MM.1S (cell line): ENCODE measurements at regions not wholly inside any gene's neighbourhood (a gene's known extent, or its start where the extent isn't known, plus 50 kb on each side); places are given as distances from the start of the nearest gene placed in this dataset.
"Not testable (repeated sequence)": the region's sequence is repeated elsewhere in the genome, so short reads cannot be mapped to it uniquely, and the experiment has no call there.

Experiments
- DNase-seq: peaks from one replicate; pipeline ENCODE4 v3.0.0-alpha.2; 2015
- H2AFZ ChIP-seq: fragments of 300-600 bp; sonication (generic); 2 replicates; pipeline ENCODE4 v1.6.0; 2016; ENCODE audit warnings: antibody characterized with exemption, low read length
- H3F3A ChIP-seq: fragments of 300-600 bp; sonication (generic); 2 replicates; pipeline ENCODE4 v1.6.1; 2016; ENCODE audit warnings: mild to moderate bottlenecking, antibody characterized with exemption, low read length, moderate library complexity, mixed read lengths; ENCODE audit not compliant: insufficient read depth
- H3K27ac ChIP-seq: fragments of 300-600 bp; sonication (generic); 2 replicates; pipeline ENCODE4 v1.5.1; 2016; ENCODE audit warnings: mild to moderate bottlenecking, low read length
- H3K27me3 ChIP-seq: fragments of 300-600 bp; sonication (generic); replicated peaks from 2 replicates; pipeline ENCODE4 v1.6.0; 2016; ENCODE audit warnings: low read length; ENCODE audit not compliant: insufficient read depth
- H3K36me3 ChIP-seq: fragments of 300-600 bp; sonication (generic); replicated peaks from 2 replicates; pipeline ENCODE4 v1.6.1; 2016; ENCODE audit warnings: mild to moderate bottlenecking, low read length, mixed read lengths; ENCODE audit not compliant: insufficient read depth
- H3K4me1 ChIP-seq: fragments of 300-600 bp; sonication (generic); 2 replicates; pipeline ENCODE4 v1.6.1; 2016; ENCODE audit warnings: low read length, mixed read lengths
- H3K4me2 ChIP-seq: fragments of 300-600 bp; sonication (generic); 2 replicates; pipeline ENCODE4 v1.6.0; 2016; ENCODE audit warnings: low read depth, low read length
- H3K4me3 ChIP-seq: fragments of 300-600 bp; sonication (generic); 2 replicates; pipeline ENCODE4 v1.5.1; 2016; ENCODE audit warnings: low read length, mixed read lengths
- H3K79me2 ChIP-seq: fragments of 300-600 bp; sonication (generic); 2 replicates; pipeline ENCODE4 v1.6.1; 2016; ENCODE audit warnings: mixed run types, low read length, mixed read lengths
- H3K9ac ChIP-seq: fragments of 300-600 bp; sonication (generic); 2 replicates; pipeline ENCODE4 v1.6.1; 2016; ENCODE audit warnings: low read length, mixed read lengths
- H3K9me2 ChIP-seq: fragments of 300-600 bp; sonication (generic); replicated peaks from 2 replicates; pipeline ENCODE4 v1.6.1; 2016; ENCODE audit warnings: mild to moderate bottlenecking, low read length, mixed read lengths; ENCODE audit not compliant: insufficient read depth
- H3K9me3 ChIP-seq: fragments of 300-600 bp; sonication (generic); replicated peaks from 2 replicates; pipeline ENCODE4 v1.6.1; 2016; ENCODE audit warnings: mild to moderate bottlenecking, low read length, mixed read lengths; ENCODE audit not compliant: insufficient read depth
- H4K20me1 ChIP-seq: fragments of 300-600 bp; sonication (generic); 2 replicates; pipeline ENCODE4 v1.6.1; 2016; ENCODE audit warnings: mild to moderate bottlenecking, low read length, moderate library complexity, mixed read lengths; ENCODE audit not compliant: insufficient read depth
- CTCF ChIP-seq: fragments of 300-600 bp; sonication (generic); IDR thresholded peaks from 2 replicates; pipeline ENCODE4 v1.5.1; 2016; ENCODE audit warnings: antibody characterized with exemption, low read length, mixed read lengths
- EZH2 ChIP-seq: fragments of 300-600 bp; sonication (generic); optimal IDR thresholded peaks from 2 replicates; pipeline ENCODE3; 2017; ENCODE audit warnings: low read depth, mild to moderate bottlenecking, antibody characterized with exemption, low read length, mixed read lengths
- EZH2phosphoT487 ChIP-seq: fragments of 300-600 bp; sonication (generic); IDR thresholded peaks from 2 replicates; pipeline ENCODE4 v1.6.1; 2018; ENCODE audit warnings: antibody characterized with exemption, low read length

GRCh38 chr1:198848649-198849048 is 209.8 kb downstream of the PTPRC start:
- Histone ChIP-seq H3K27me3 (no peaks in the 10 kb centered on the region), H4K20me1 (no peaks in the 10 kb centered on the region), H3K27ac (no peak overlapping the region), H3K4me2 (no peak overlapping the region), H3K4me3 (no peak overlapping the region), H3K9me3 (no peaks in the 10 kb centered on the region), H3K36me3 (no peaks in the 10 kb centered on the region), H3F3A (no peaks in the 10 kb centered on the region), H2AFZ (no peak overlapping the region), H3K9me2 (no peaks in the 10 kb centered on the region), H3K79me2 (no peaks in the 10 kb centered on the region), H3K4me1 (no peaks in the 10 kb centered on the region), H3K9ac (no peak overlapping the region)
- TF ChIP-seq EZH2 (no peak), EZH2phosphoT487 (no peak)
- no peak for DNase-seq

GRCh38 chr1:198849093-198849492 is 210.3 kb downstream of the PTPRC start:
- Histone ChIP-seq H3K9me3 (no peaks in the 10 kb centered on the region), H3K9ac (no peak overlapping the region)
- DNase-seq = no peak

GRCh38 chr1:198850196-198850595 is 211.4 kb downstream of the PTPRC start:
- Histone ChIP-seq H3K4me1 (no peaks in the 10 kb centered on the region), H3K9me2 (no peaks in the 10 kb centered on the region), H3K9me3 (no peaks in the 10 kb centered on the region), H3K36me3 (no peaks in the 10 kb centered on the region), H2AFZ (no peak overlapping the region), H3K79me2 (no peaks in the 10 kb centered on the region), H3K27me3 (no peaks in the 10 kb centered on the region), H3K4me2 (no peak overlapping the region), H4K20me1 (no peaks in the 10 kb centered on the region), H3K9ac (no peak overlapping the region), H3K4me3 (no peak overlapping the region), H3K27ac (no peak overlapping the region), H3F3A (no peaks in the 10 kb centered on the region)
- DNase-seq = no peak
- no peak for TF ChIP-seq EZH2
- TF ChIP-seq EZH2phosphoT487 = no peak
- no peak for TF ChIP-seq CTCF

More at GRCh38 chr1:198849093-198849492, 210.3 kb downstream of the PTPRC start:
- no peaks in the 10 kb centered on the region for H3K4me1 ChIP-seq
- H3K36me3 ChIP-seq = no peaks in the 10 kb centered on the region
- no peak for TF ChIP-seq CTCF
- TF ChIP-seq EZH2phosphoT487 = no peak
- TF ChIP-seq EZH2 = no peak
- no peaks in the 10 kb centered on the region for H3K27me3 ChIP-seq
- no peak overlapping the region for H3K27ac ChIP-seq
- H4K20me1 ChIP-seq = no peaks in the 10 kb centered on the region
- no peak overlapping the region for H2AFZ ChIP-seq
- no peaks in the 10 kb centered on the region for H3K9me2 ChIP-seq
- H3K79me2 ChIP-seq = no peaks in the 10 kb centered on the region
- no peaks in the 10 kb centered on the region for H3F3A ChIP-seq
- no peak overlapping the region for H3K4me2 ChIP-seq
- no peak overlapping the region for H3K4me3 ChIP-seq

- H3K9me2 ChIP-seq, H4K20me1 ChIP-seq, H3K27me3 ChIP-seq, H3K27ac ChIP-seq, H3K9me3 ChIP-seq, H3F3A ChIP-seq, H3K4me2 ChIP-seq, H3K4me1 ChIP-seq, H3K9ac ChIP-seq, DNase-seq, H3K79me2 ChIP-seq, H2AFZ ChIP-seq, H3K36me3 ChIP-seq, H3K4me3 ChIP-seq: not testable (repeated sequence)
Measured at GRCh38 chr1:198850966-198851365, 212.1 kb downstream of the PTPRC start.
